ENCODE measurements at regions not wholly inside any gene's neighbourhood (a gene's known extent, or its start where the extent isn't known, plus 50 kb on each side); places are given as distances from the start of the nearest gene placed in this dataset.

GRCh38 chr10:58993480-58994221 is 182.8 kb upstream of the PHYHIPL start (continued):
- TF ChIP-seq ATF2 (IDR thresholded peaks at IDR 0.05; ENCODE audit: low read length) (peak; percentile 74), PAX8 (IDR thresholded peaks at IDR 0.05) (no peak), NFYA (IDR thresholded peaks at IDR 0.05; ENCODE audit: borderline replicate concordance, low read depth, low read length) (no peak), CEBPZ (IDR thresholded peaks at IDR 0.05; ENCODE audit: low read depth, low read length) (no peak), NFIC (IDR thresholded peaks at IDR 0.05; ENCODE audit: low read depth, low read length) (peak; percentile 94), NBN (IDR thresholded peaks at IDR 0.05) (peak; percentile 70), MLLT1 (IDR thresholded peaks at IDR 0.05) (peak; percentile 34; the same call in 1 of the 2 replicates), ZZZ3 (IDR thresholded peaks at IDR 0.05; ENCODE audit: control insufficient read depth, insufficient read length, low read depth) (no peak), ZBTB4 (CRISPR knock-in tag; IDR thresholded peaks at IDR 0.05) (no peak), BCL3 (IDR thresholded peaks at IDR 0.05; ENCODE audit: borderline replicate concordance, insufficient read depth, low read depth, low read length, poor library complexity, severe bottlenecking) (no peak), GATAD2B (conservative IDR thresholded peaks at IDR 0.05; ENCODE audit: low read depth) (no peak), JUNB (IDR thresholded peaks at IDR 0.05) (peak; percentile 61; the same call in 1 of the 2 replicates), RELA (IDR thresholded peaks at IDR 0.05; ENCODE audit: borderline replicate concordance, partially characterized antibody) (no peak), SMARCA5 (IDR thresholded peaks at IDR 0.05) (no peak), PBX3 (IDR thresholded peaks at IDR 0.05; ENCODE audit: insufficient replicate concordance, low read depth, low read length) (peak; percentile 56), TCF12 (IDR thresholded peaks at IDR 0.05; ENCODE audit: low read depth, low read length) (peak; percentile 88), TCF3 (IDR thresholded peaks at IDR 0.05; ENCODE audit: borderline replicate concordance, insufficient read depth, low read depth, low read length) (no peak)

All from GM12878 (cell line).